SU-DHL-6 (cell line): ENCODE measurements at regions not wholly inside any gene's neighbourhood (a gene's known extent, or its start where the extent isn't known, plus 50 kb on each side); places are given as distances from the start of the nearest gene placed in this dataset.

Source experiments
- H2AFZ ChIP-seq: fragments of 200-600 bp; sonication (generic); 2 replicates; pipeline ENCODE4 v1.6.1; 2014; ENCODE audit warnings: low read depth, mild to moderate bottlenecking, moderate library complexity, mixed read lengths, antibody characterized with exemption, low read length; ENCODE audit not compliant: severe bottlenecking
- H3F3A ChIP-seq: fragments of 200-600 bp; shearing (Covaris generic); 2 replicates; pipeline ENCODE4 v1.6.0; 2016; ENCODE audit warnings: antibody characterized with exemption, mild to moderate bottlenecking; ENCODE audit not compliant: insufficient read depth
- H3K27ac ChIP-seq: fragments of 200-600 bp; sonication (generic); 2 replicates; pipeline ENCODE4 v1.5.1; 2016; ENCODE audit warnings: low read depth, mild to moderate bottlenecking, low read length, moderate library complexity, mixed read lengths
- H3K27me3 ChIP-seq: fragments of 200-600 bp; sonication (generic), shearing (Covaris generic); 2 replicates; pipeline ENCODE4 v1.6.0; 2014; ENCODE audit warnings: mild to moderate bottlenecking, low read length
- H3K36me3 ChIP-seq: fragments of 200-600 bp; sonication (generic); 2 replicates; pipeline ENCODE4 v1.6.1; 2014; ENCODE audit warnings: mild to moderate bottlenecking, low read length, mixed read lengths
- H3K4me2 ChIP-seq: fragments of 300-600, 200-600 bp; shearing (Covaris generic), sonication (generic); 2 replicates; pipeline ENCODE4 v1.6.0; 2014; ENCODE audit warnings: low read length, low read depth, mild to moderate bottlenecking; ENCODE audit not compliant: poor library complexity, severe bottlenecking
- H3K4me3 ChIP-seq: fragments of 200-600 bp; sonication (generic); 2 replicates; pipeline ENCODE4 v1.5.1; 2014; ENCODE audit warnings: antibody characterized with exemption, low read length, mild to moderate bottlenecking, mixed read lengths; ENCODE audit not compliant: insufficient read depth, poor library complexity, severe bottlenecking
- H3K79me2 ChIP-seq: fragments of 200-600 bp; sonication (generic); 2 replicates; pipeline ENCODE4 v1.6.1; 2014; ENCODE audit warnings: mild to moderate bottlenecking, low read length, moderate library complexity; ENCODE audit not compliant: insufficient read depth
- H3K9ac ChIP-seq: fragments of 200-600 bp; sonication (generic); 2 replicates; pipeline ENCODE4 v1.7.0; 2014; ENCODE audit warnings: mild to moderate bottlenecking, low read length
- H3K9me2 ChIP-seq: fragments of 200-600 bp; sonication (generic); replicated peaks from 2 replicates; pipeline ENCODE4 v1.6.1; 2014; ENCODE audit warnings: low read length; ENCODE audit not compliant: insufficient read depth
- H3K9me3 ChIP-seq: fragments of 200-600 bp; sonication (generic); 2 replicates; pipeline ENCODE4 v1.6.1; 2014; ENCODE audit warnings: low read length, mixed read lengths; ENCODE audit not compliant: insufficient read depth
- H4K20me1 ChIP-seq: fragments of 200-600 bp; sonication (generic); 2 replicates; pipeline ENCODE4 v1.6.1; 2014; ENCODE audit warnings: low read depth, mild to moderate bottlenecking, antibody characterized with exemption, low read length, moderate library complexity, mixed read lengths
- CTCF ChIP-seq: fragments of 200-600 bp; sonication (generic); IDR thresholded peaks from one replicate; pipeline ENCODE4 v1.5.1; 2017; ENCODE audit warnings: antibody characterized with exemption, mild to moderate bottlenecking, low read length, moderate library complexity; ENCODE audit not compliant: insufficient read depth, poor library complexity, severe bottlenecking
- EZH2phosphoT487 ChIP-seq: fragments of 200-600 bp; sonication (generic), shearing (Covaris generic); conservative IDR thresholded peaks from 2 replicates; pipeline ENCODE4 v1.6.1; 2018; ENCODE audit warnings: mild to moderate bottlenecking, antibody characterized with exemption, low read length, moderate library complexity, mixed read lengths

DNA sequence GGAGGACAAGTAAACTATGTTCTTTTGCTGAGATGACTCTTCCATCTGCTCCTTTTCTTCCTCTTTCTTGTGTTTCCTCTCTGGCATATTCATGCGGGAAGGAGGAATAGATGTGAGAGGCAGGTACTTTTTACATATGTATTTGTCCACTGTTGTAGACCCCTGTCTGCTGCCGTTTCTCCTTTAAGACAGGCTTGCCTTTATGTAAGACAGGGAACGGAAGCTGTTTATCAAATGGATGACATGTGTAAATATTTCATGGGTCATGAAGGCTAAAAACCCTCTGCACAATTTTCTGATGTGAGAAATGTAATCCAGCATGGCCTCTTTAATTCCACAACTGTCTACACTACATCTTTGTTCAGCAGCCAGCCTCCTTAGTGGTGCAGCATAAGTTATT, 1525.5 kb upstream of the NUDT12 start:
- no peaks in the 10 kb centered on the region for H3K79me2 ChIP-seq
- H3K4me2 ChIP-seq: no peak overlapping the region
- H3K4me3 ChIP-seq: no peak overlapping the region
- no peak overlapping the region for H3K9ac ChIP-seq
- no peaks in the 10 kb centered on the region for H3F3A ChIP-seq
- H3K36me3 ChIP-seq: no peaks in the 10 kb centered on the region
- no peaks in the 10 kb centered on the region for H3K9me3 ChIP-seq
- no peaks in the 10 kb centered on the region for H3K9me2 ChIP-seq
- no peak overlapping the region for H3K27ac ChIP-seq
- H4K20me1 ChIP-seq: no peaks in the 10 kb centered on the region
- no peaks in the 10 kb centered on the region for H3K27me3 ChIP-seq
- no peak for TF ChIP-seq EZH2phosphoT487
- TF ChIP-seq CTCF: no peak
- no peak overlapping the region for H2AFZ ChIP-seq

DNA sequence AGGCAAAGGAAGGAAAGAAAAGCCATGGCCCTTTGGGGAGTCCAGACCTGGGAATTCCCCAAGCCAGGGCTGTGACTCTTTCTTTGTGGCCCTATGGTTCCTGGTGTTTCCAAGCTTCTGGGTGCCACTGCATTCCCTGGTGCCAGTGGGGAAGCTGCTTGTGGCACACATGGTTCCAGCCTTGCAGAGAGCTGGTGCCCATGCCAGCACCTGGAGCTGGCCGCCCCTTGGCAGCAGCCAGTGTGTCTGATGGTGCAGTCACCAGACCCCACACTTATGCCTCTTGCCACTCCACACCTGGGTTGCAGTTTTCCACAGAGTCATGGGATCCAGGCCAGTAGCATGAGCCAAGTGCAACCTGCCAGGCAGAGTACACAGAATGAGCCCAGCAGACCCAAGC, 1495.3 kb upstream of the NUDT12 start:
- Histone ChIP-seq H3K9me2 (no peaks in the 10 kb centered on the region), H3K4me2 (no peak overlapping the region), H3F3A (no peaks in the 10 kb centered on the region), H2AFZ (no peak overlapping the region), H3K4me3 (no peak overlapping the region), H3K27me3 (no peaks in the 10 kb centered on the region), H3K27ac (no peak overlapping the region), H3K36me3 (no peaks in the 10 kb centered on the region), H4K20me1 (no peaks in the 10 kb centered on the region), H3K9ac (no peak overlapping the region), H3K79me2 (no peaks in the 10 kb centered on the region), H3K9me3 (peaks cover 7% of the 10 kb centered on the region; the same call in 1 of the 2 replicates)
- TF ChIP-seq CTCF (no peak), EZH2phosphoT487 (no peak)

DNA sequence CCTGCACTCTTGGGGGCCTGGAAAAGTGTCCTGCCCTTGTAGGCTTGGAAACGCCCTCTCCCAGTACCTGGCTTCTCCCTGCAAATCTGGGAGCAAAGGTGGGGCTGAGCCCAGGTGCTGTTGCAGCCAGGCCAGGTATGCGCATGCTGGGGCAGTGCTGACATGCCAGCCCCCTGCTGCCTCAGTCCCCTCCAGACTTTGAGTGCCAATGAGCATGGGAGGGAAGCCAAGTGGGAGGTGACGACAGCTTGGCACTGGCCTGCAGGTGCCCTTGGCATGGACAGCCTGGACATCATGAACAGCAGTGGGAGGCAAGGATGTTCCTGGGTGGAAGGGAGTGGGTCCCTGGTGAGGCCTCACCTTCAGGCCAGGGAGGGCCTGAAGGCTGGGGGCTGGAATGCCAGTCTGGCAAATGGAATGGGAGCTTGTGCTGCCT, 1494.4 kb upstream of the NUDT12 start:
- TF ChIP-seq EZH2phosphoT487: no peak
- TF ChIP-seq CTCF: no peak
- Histone ChIP-seq H3K4me2 (no peak overlapping the region), H3K9ac (no peak overlapping the region), H4K20me1 (no peaks in the 10 kb centered on the region), H3K4me3 (no peak overlapping the region), H3K79me2 (no peaks in the 10 kb centered on the region), H3F3A (no peaks in the 10 kb centered on the region), H3K27ac (no peak overlapping the region), H3K27me3 (no peaks in the 10 kb centered on the region), H3K9me3 (peaks cover 7% of the 10 kb centered on the region; the same call in 1 of the 2 replicates), H3K36me3 (no peaks in the 10 kb centered on the region), H3K9me2 (no peaks in the 10 kb centered on the region), H2AFZ (no peak overlapping the region)

GRCh38 chr5:105054406-105054805, 1491.8 kb upstream of the NUDT12 start:
- no peaks in the 10 kb centered on the region for H3K27me3 ChIP-seq
- no peak for TF ChIP-seq CTCF
- TF ChIP-seq EZH2phosphoT487: no peak

More at GRCh38 chr5:105054406-105054805, 1491.8 kb upstream of the NUDT12 start:
- no peaks in the 10 kb centered on the region for H3F3A ChIP-seq
- H2AFZ ChIP-seq: no peak overlapping the region
- no peak overlapping the region for H3K9ac ChIP-seq
- H4K20me1 ChIP-seq: no peaks in the 10 kb centered on the region
- H3K4me2 ChIP-seq: no peak overlapping the region
- H3K4me3 ChIP-seq: no peak overlapping the region
- no peak overlapping the region for H3K27ac ChIP-seq
- H3K9me2 ChIP-seq: no peaks in the 10 kb centered on the region
- no peaks in the 10 kb centered on the region for H3K36me3 ChIP-seq
- H3K9me3 ChIP-seq: peaks cover 7% of the 10 kb centered on the region; the same call in 1 of the 2 replicates
- no peaks in the 10 kb centered on the region for H3K79me2 ChIP-seq
